ENCODE measurements at regions not wholly inside any gene's neighbourhood (a gene's known extent, or its start where the extent isn't known, plus 50 kb on each side); places are given as distances from the start of the nearest gene placed in this dataset.

GRCh38 chr18:2138552-2138951 is 432.8 kb downstream of the METTL4 start:
- Histone ChIP-seq H3K4me2 (ENCODE audit: low read length) (no peak overlapping the region), H3K4me1 (ENCODE audit: low read length) (no peaks in the 10 kb centered on the region)

DNA sequence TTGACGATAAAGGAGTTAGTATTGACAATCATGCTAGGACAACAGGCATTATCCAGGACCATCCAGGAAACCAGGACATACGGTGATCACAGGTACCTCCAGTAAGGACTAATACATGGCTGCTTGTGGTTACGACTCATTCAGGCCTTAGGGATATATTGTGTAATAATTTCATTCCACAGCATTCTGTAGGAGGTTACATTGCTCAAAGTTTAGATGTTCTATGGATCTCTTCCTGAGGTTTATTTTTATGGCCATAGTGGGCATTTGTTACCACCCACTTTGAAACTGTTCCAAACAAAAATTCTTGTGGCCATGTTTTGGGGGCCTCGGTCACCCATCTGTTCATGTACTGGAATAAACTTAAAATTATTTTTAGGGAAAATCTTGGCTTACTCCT is 431.6 kb downstream of the METTL4 start:
- no peaks in the 10 kb centered on the region for H3K36me3 ChIP-seq (replicated peaks; ENCODE audit: low read depth, low read length)
- no peak overlapping the region for H3K9ac ChIP-seq (ENCODE audit: low read length)
- no peaks in the 10 kb centered on the region for H3K27me3 ChIP-seq (ENCODE audit: low read depth, low read length)
- no peak overlapping the region for H3K27ac ChIP-seq (ENCODE audit: low read length)
- H3K9me3 ChIP-seq (ENCODE audit: insufficient read depth, low read length): no peaks in the 10 kb centered on the region
- TF ChIP-seq EZH2phosphoT487 (IDR thresholded peaks at IDR 0.05; ENCODE audit: low read depth): no peak
- TF ChIP-seq, protein P1, sequence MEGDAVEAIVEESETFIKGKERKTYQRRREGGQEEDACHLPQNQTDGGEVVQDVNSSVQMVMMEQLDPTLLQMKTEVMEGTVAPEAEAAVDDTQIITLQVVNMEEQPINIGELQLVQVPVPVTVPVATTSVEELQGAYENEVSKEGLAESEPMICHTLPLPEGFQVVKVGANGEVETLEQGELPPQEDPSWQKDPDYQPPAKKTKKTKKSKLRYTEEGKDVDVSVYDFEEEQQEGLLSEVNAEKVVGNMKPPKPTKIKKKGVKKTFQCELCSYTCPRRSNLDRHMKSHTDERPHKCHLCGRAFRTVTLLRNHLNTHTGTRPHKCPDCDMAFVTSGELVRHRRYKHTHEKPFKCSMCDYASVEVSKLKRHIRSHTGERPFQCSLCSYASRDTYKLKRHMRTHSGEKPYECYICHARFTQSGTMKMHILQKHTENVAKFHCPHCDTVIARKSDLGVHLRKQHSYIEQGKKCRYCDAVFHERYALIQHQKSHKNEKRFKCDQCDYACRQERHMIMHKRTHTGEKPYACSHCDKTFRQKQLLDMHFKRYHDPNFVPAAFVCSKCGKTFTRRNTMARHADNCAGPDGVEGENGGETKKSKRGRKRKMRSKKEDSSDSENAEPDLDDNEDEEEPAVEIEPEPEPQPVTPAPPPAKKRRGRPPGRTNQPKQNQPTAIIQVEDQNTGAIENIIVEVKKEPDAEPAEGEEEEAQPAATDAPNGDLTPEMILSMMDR (IDR thresholded peaks at IDR 0.05; ENCODE audit: low read depth, low read length): no peak
- H3K4me1 ChIP-seq (ENCODE audit: low read length): no peaks in the 10 kb centered on the region
- no peak overlapping the region for H3K4me3 ChIP-seq (ENCODE audit: low read length)
- no peaks in the 10 kb centered on the region for H3K79me2 ChIP-seq (ENCODE audit: low read length)
- H4K20me1 ChIP-seq (ENCODE audit: insufficient read depth, low read length): no peaks in the 10 kb centered on the region
- no peak overlapping the region for H2AFZ ChIP-seq (ENCODE audit: low read depth, low read length)
- no peak overlapping the region for H3K4me2 ChIP-seq (ENCODE audit: low read length)

More at GRCh38 chr18:2138552-2138951, 432.8 kb downstream of the METTL4 start:
- Histone ChIP-seq H3K9ac (ENCODE audit: low read length) (no peak overlapping the region), H3K79me2 (ENCODE audit: low read length) (no peaks in the 10 kb centered on the region), H3K27ac (ENCODE audit: low read length) (no peak overlapping the region), H4K20me1 (ENCODE audit: insufficient read depth, low read length) (no peaks in the 10 kb centered on the region), H2AFZ (ENCODE audit: low read depth, low read length) (no peak overlapping the region), H3K4me3 (ENCODE audit: low read length) (no peak overlapping the region), H3K9me3 (ENCODE audit: insufficient read depth, low read length) (no peaks in the 10 kb centered on the region), H3K36me3 (replicated peaks; ENCODE audit: low read depth, low read length) (no peaks in the 10 kb centered on the region), H3K27me3 (ENCODE audit: low read depth, low read length) (no peaks in the 10 kb centered on the region)
- TF ChIP-seq, protein P1 (IDR thresholded peaks at IDR 0.05; ENCODE audit: low read depth, low read length): no peak
- no peak for TF ChIP-seq EZH2phosphoT487 (IDR thresholded peaks at IDR 0.05; ENCODE audit: low read depth)

DNA sequence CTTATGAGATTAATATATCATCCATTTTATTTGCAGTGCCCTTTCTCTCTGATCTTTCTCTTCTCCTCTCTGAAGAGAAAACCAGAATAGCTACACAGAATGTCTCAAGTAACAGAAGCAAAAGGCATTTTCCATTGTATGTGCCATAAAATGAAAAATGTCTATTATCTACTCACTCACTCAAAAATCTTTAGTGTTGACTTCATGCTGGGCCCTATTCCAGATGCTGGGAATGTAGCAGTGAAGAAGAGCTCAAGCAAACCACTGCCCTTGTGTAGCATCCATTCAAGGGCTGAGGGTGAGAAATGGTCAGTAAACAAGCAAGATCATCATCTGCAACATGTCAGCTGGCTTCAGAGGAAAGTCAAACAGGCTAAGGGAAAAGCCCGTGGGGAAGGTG is 427.7 kb downstream of the METTL4 start:
- H3K79me2 ChIP-seq (ENCODE audit: low read length): no peaks in the 10 kb centered on the region
- H3K27ac ChIP-seq (ENCODE audit: low read length): no peak overlapping the region
- no peaks in the 10 kb centered on the region for H3K4me1 ChIP-seq (ENCODE audit: low read length)
- no peaks in the 10 kb centered on the region for H4K20me1 ChIP-seq (ENCODE audit: insufficient read depth, low read length)
- no peak overlapping the region for H3K9ac ChIP-seq (ENCODE audit: low read length)
- TF ChIP-seq EZH2phosphoT487 (IDR thresholded peaks at IDR 0.05; ENCODE audit: low read depth): no peak
- TF ChIP-seq, protein P1 (IDR thresholded peaks at IDR 0.05; ENCODE audit: low read depth, low read length): no peak
- H3K27me3 ChIP-seq (ENCODE audit: low read depth, low read length): peaks cover 14% of the 10 kb centered on the region; the same call in 1 of the 2 replicates
- no peak overlapping the region for H3K4me2 ChIP-seq (ENCODE audit: low read length)
- H3K9me3 ChIP-seq (ENCODE audit: insufficient read depth, low read length): no peaks in the 10 kb centered on the region
- no peak overlapping the region for H2AFZ ChIP-seq (ENCODE audit: low read depth, low read length)
- no peak overlapping the region for H3K4me3 ChIP-seq (ENCODE audit: low read length)
- no peaks in the 10 kb centered on the region for H3K36me3 ChIP-seq (replicated peaks; ENCODE audit: low read depth, low read length)

DNA sequence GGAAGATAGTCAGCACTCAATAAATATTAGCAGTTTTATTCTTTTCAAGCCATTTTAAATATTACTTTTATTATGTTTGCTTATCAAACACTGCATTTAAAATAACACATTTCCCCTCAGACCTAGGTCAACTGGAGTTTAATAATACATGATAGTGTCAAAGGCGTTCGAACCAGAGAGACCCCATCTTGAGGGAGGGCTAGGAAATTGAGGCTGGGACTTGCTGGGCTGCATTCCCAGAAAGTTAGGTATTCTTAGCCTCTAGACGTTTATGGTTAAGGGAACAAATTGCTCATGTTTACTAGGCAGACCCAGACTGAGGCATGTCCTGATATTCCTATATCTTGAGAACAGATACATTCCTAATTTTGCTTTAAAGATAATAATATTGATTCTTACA is 426.5 kb downstream of the METTL4 start:
- Histone ChIP-seq H2AFZ (ENCODE audit: low read depth, low read length) (no peak overlapping the region), H3K4me2 (ENCODE audit: low read length) (no peak overlapping the region), H3K27ac (ENCODE audit: low read length) (no peak overlapping the region), H3K27me3 (ENCODE audit: low read depth, low read length) (peaks cover 14% of the 10 kb centered on the region; the same call in 1 of the 2 replicates), H3K36me3 (replicated peaks; ENCODE audit: low read depth, low read length) (no peaks in the 10 kb centered on the region), H3K9me3 (ENCODE audit: insufficient read depth, low read length) (no peaks in the 10 kb centered on the region), H3K9ac (ENCODE audit: low read length) (no peak overlapping the region), H3K4me1 (ENCODE audit: low read length) (no peaks in the 10 kb centered on the region), H3K4me3 (ENCODE audit: low read length) (no peak overlapping the region), H4K20me1 (ENCODE audit: insufficient read depth, low read length) (no peaks in the 10 kb centered on the region), H3K79me2 (ENCODE audit: low read length) (no peaks in the 10 kb centered on the region)
- TF ChIP-seq, protein P1 (IDR thresholded peaks at IDR 0.05; ENCODE audit: low read depth, low read length): no peak
- no peak for TF ChIP-seq EZH2phosphoT487 (IDR thresholded peaks at IDR 0.05; ENCODE audit: low read depth)

All from OCI-LY3 (cell line).